Heart left ventricle (tissue), 16 donors: ENCODE measurements at regions not wholly inside any gene's neighbourhood (a gene's known extent, or its start where the extent isn't known, plus 50 kb on each side); places are given as distances from the start of the nearest gene placed in this dataset.

Source experiments
- ATAC-seq, 4 donors: fragments of 200-7000 bp; cut with Tn5 transposase; one replicate each; pipeline ENCODE4 v1.9.1; 2020 to 2022; ENCODE audit warnings: moderate library complexity in 4 of 4, mild to moderate bottlenecking in 3 of 4, moderate number of reproducible peaks in 1 of 4
- DNase-seq, 5 donors: peaks; one replicate each; pipeline ENCODE4 v3.0.0-alpha.2; 2020
- H3K27ac ChIP-seq, 12 donors: fragments of 200-600 bp; sonication (generic) in 4 of 12; one replicate each; pipeline versions ENCODE4 v1.5.0 to v1.8.0; 2016 to 2022; ENCODE audit warnings: mild to moderate bottlenecking in 2 of 12
- H3K27me3 ChIP-seq, 9 donors: fragments of 200-600 bp; sonication (generic) in 2 of 9; one replicate each; pipeline versions ENCODE4 v1.5.1 to v1.8.0; 2016 to 2022; ENCODE audit warnings: mild to moderate bottlenecking in 3 of 9
- H3K36me3 ChIP-seq, 9 donors: fragments of 200-600 bp; sonication (generic) in 2 of 9; one replicate each; pipeline versions ENCODE4 v1.5.0 to v1.8.0; 2018 to 2022; ENCODE audit warnings: mild to moderate bottlenecking in 2 of 9
- H3K4me1 ChIP-seq, 12 donors: fragments of 200-600 bp; sonication (generic) in 4 of 12; one replicate each; pipeline versions ENCODE4 v1.5.0 to v1.8.0; 2016 to 2022; ENCODE audit warnings: mild to moderate bottlenecking in 3 of 12
- H3K4me3 ChIP-seq, 12 donors: fragments of 200-600 bp; sonication (generic) in 4 of 12; one replicate each; pipeline versions ENCODE4 v1.5.0 to v1.8.0; 2017 to 2022; ENCODE audit warnings: mild to moderate bottlenecking in 9 of 12, moderate library complexity in 4 of 12
- H3K9me3 ChIP-seq, 12 donors: fragments of 200-600 bp; sonication (generic) in 4 of 12; one replicate each; pipeline versions ENCODE4 v1.5.0 to v1.8.0; 2016 to 2022; ENCODE audit warnings: mild to moderate bottlenecking in 1 of 12
- CTCF ChIP-seq, 12 donors: fragments of 200-600 bp; sonication (generic) in 4 of 12; IDR thresholded peaks; one replicate each; pipeline versions ENCODE4 v1.5.0 to v1.8.0; 2018 to 2022; ENCODE audit warnings: antibody characterized with exemption in 12 of 12, mild to moderate bottlenecking in 5 of 12
- POLR2A ChIP-seq, 2 donors: fragments of 450-650 bp; IDR thresholded peaks; one replicate each; pipeline ENCODE4 v1.6.1; 2017; ENCODE audit warnings: antibody characterized with exemption in 2 of 2, mild to moderate bottlenecking in 2 of 2, moderate library complexity in 2 of 2
- WGBS, 4 donors: extraction: QIAGEN DNeasy Blood & Tissue Kit in 2 of 4; methylation state at CpG; one replicate each; pipeline versions ENCODE4 v1.1.5 to v1.1.7; 2013 to 2018; 5-methylcytosine and 5-hydroxymethylcytosine counted together
- intact Hi-C, 10 donors: fragments of 100-400 bp; cut with DNase I; formaldehyde crosslinking; loops; one replicate each; pipeline versions ENCODE4 v1.11.1 to v1.14.2; 2022
- donor health status: ischemic (EF 13 %, LVEDD 7.1; RV severe dilation, severe dysfunction).
- donor health status: healthy with polysubstance abuse.
- donor health status: DM: no; HTN: yes; CAD: no.
- donor health status: DM: no; HTN: no; CAD: no.
- donor health status: ischemic (EF 25% LVEDD 6.9; RV normal size, moderate dysfunction).
- donor health status: ischemic (EF 25% LVEDD 5.7; RV mildly dilated, moderate dysfunction).
- donor health status: healthy.
- donor health status: DM: yes; HTN: yes; CAD: no.
- donor health status: ischemic (EF 35%, LVEDD 5.7; RV mildly dilated, moderate dysfunction).
- donor health status: nonischemic (EF 11% LVEDD 7.7; RV severe dilation, severe dysfunction).
- donor health status: DM: yes; HTN: yes; CAD: no.
- donor health status: PGD.
- donor health status: ischemic (EF 29% LVEDD 5.4; RV normal size, mild dysfunction).
- donor health status: nonischemic (EF 23%, LVEDD 6.1; RV moderate dilation, normal function).

GRCh38 chr13:75135325-75135825 lies 346.6 kb downstream of the TBC1D4 start:
- Histone ChIP-seq H3K4me1 (no peaks in the 10 kb centered on the region), H3K9me3 (peaks cover 0 to 35% (median 9%) of the 10 kb centered on the region in 12 donors), H3K4me3 (no peak overlapping the region), H3K36me3 (no peaks in the 10 kb centered on the region), H3K27me3 (no peaks in the 10 kb centered on the region), H3K27ac (no peak overlapping the region)
- intact Hi-C loops, result no loop called here
- ATAC-seq, result no peak
- WGBS, 4 donors, result 81 to 85% (median 83%) methylated on average over 6 of the region's 6 CpGs
- no peak for DNase-seq
- TF ChIP-seq CTCF (IDR thresholded peaks at IDR 0.05) (no peak), POLR2A (IDR thresholded peaks at IDR 0.05) (no peak)

GRCh38 chr13:75132701-75133695 lies 349.0 kb downstream of the TBC1D4 start:
- no peaks in the 10 kb centered on the region for H3K4me1 ChIP-seq
- no peaks in the 10 kb centered on the region for H3K36me3 ChIP-seq
- peaks cover 0 to 18% (median under 1%) of the 10 kb centered on the region in 12 donors for H3K9me3 ChIP-seq
- 68 to 82% (median 78%) methylated on average over 3 of the region's 3 CpGs for WGBS, 4 donors
- intact Hi-C loops, result no loop called here
- ATAC-seq (no peak), DNase-seq (no peak)
- TF ChIP-seq POLR2A (IDR thresholded peaks at IDR 0.05), result no peak
- no peak for TF ChIP-seq CTCF (IDR thresholded peaks at IDR 0.05)
- no peak overlapping the region for H3K4me3 ChIP-seq
- H3K27me3 ChIP-seq, result no peaks in the 10 kb centered on the region
- H3K27ac ChIP-seq, result no peak overlapping the region

- no peak for ATAC-seq
- no peaks in the 10 kb centered on the region for H3K36me3 ChIP-seq
- TF ChIP-seq CTCF (IDR thresholded peaks at IDR 0.05), result no peak
- TF ChIP-seq POLR2A (IDR thresholded peaks at IDR 0.05), result no peak
Measured at GRCh38 chr13:75129331-75129730, 352.6 kb downstream of the TBC1D4 start.

GRCh38 chr13:75124415-75124814 lies 357.6 kb downstream of the TBC1D4 start:
- DNase-seq, result no peak
- no peaks in the 10 kb centered on the region for H3K4me1 ChIP-seq
- intact Hi-C loops, result no loop called here
- no peaks in the 10 kb centered on the region for H3K27me3 ChIP-seq
- TF ChIP-seq CTCF (IDR thresholded peaks at IDR 0.05), result no peak
- TF ChIP-seq POLR2A (IDR thresholded peaks at IDR 0.05), result no peak
- no peak for ATAC-seq
- H3K36me3 ChIP-seq, result no peaks in the 10 kb centered on the region
- H3K27ac ChIP-seq, result no peak overlapping the region
- H3K9me3 ChIP-seq, result peaks cover 0 to 3% (median 0%) of the 10 kb centered on the region in 12 donors
- no peak overlapping the region for H3K4me3 ChIP-seq

More at GRCh38 chr13:75129331-75129730, 352.6 kb downstream of the TBC1D4 start:
- Histone ChIP-seq H3K27me3 (no peaks in the 10 kb centered on the region), H3K4me3 (no peak overlapping the region), H3K9me3 (no peaks in the 10 kb centered on the region), H3K27ac (no peak overlapping the region), H3K4me1 (no peaks in the 10 kb centered on the region)
- no peak for DNase-seq
- intact Hi-C loops, result no loop called here
- 50 to 68% (median 65%) methylated on average over 1 of the region's 1 CpG for WGBS, 4 donors
